ENCODE measurements at regions not wholly inside any gene's neighbourhood (a gene's known extent, or its start where the extent isn't known, plus 50 kb on each side); places are given as distances from the start of the nearest gene placed in this dataset.
"Not testable (repeated sequence)": the region's sequence is repeated elsewhere in the genome, so short reads cannot be mapped to it uniquely, and the experiment has no call there.

- no peak for DNase-seq (ENCODE audit: insufficient read length, low spot score)
- no peak for FAIRE-seq
Measured at GRCh38 chr7:17396692-17397091, 98.2 kb downstream of the AHR start.

- DNase-seq (ENCODE audit: insufficient read length, low spot score) (no peak), FAIRE-seq (no peak)
Measured at GRCh38 chr7:17401791-17402627, 103.6 kb downstream of the AHR start.

GRCh38 chr7:17402628-17403278 is 104.3 kb downstream of the AHR start:
- DNase-seq (ENCODE audit: insufficient read length, low spot score) = no peak
- FAIRE-seq = peak; percentile 93

- FAIRE-seq = no peak
- DNase-seq (ENCODE audit: insufficient read length, low spot score) = no peak
Measured at GRCh38 chr7:17404006-17404405, 105.6 kb downstream of the AHR start.

- no peak for DNase-seq (ENCODE audit: insufficient read length, low spot score)
- no peak for FAIRE-seq
Measured at GRCh38 chr7:17405786-17406185, 107.3 kb downstream of the AHR start.

GRCh38 chr7:17406738-17407137 is 108.3 kb downstream of the AHR start:
- no peak for DNase-seq (ENCODE audit: insufficient read length, low spot score)
- no peak for FAIRE-seq

- DNase-seq (ENCODE audit: insufficient read length, low spot score) = no peak
- FAIRE-seq = no peak
Measured at GRCh38 chr7:17407229-17407628, 108.8 kb downstream of the AHR start.

GRCh38 chr7:17408245-17408903 is 109.9 kb downstream of the AHR start:
- FAIRE-seq = peak; percentile 53
- no peak for DNase-seq (ENCODE audit: insufficient read length, low spot score)

GRCh38 chr7:17408904-17409290 is 110.4 kb downstream of the AHR start:
- DNase-seq (ENCODE audit: insufficient read length, low spot score) = no peak
- FAIRE-seq = no peak

- DNase-seq (ENCODE audit: insufficient read length, low spot score) (no peak), FAIRE-seq (peak; percentile 69)
Measured at GRCh38 chr7:17411922-17412321, 113.5 kb downstream of the AHR start.

- FAIRE-seq (peak; percentile 11), DNase-seq (ENCODE audit: insufficient read length, low spot score) (no peak)
Measured at GRCh38 chr7:17412883-17413282, 114.4 kb downstream of the AHR start.

- no peak for FAIRE-seq
Measured at GRCh38 chr7:17415955-17416354, 117.5 kb downstream of the AHR start.

GRCh38 chr7:17420308-17421015 is 122.0 kb downstream of the AHR start:
- not testable (repeated sequence) for DNase-seq (ENCODE audit: insufficient read length, low spot score); FAIRE-seq

More at GRCh38 chr7:17415955-17416354, 117.5 kb downstream of the AHR start:
- DNase-seq (ENCODE audit: insufficient read length, low spot score) = no peak

- FAIRE-seq (peak; percentile 26), DNase-seq (ENCODE audit: insufficient read length, low spot score) (no peak)
Measured at GRCh38 chr7:17421941-17422340, 123.5 kb downstream of the AHR start.

- DNase-seq (ENCODE audit: insufficient read length, low spot score) (no peak), FAIRE-seq (no peak)
Measured at GRCh38 chr7:17422966-17423365, 124.5 kb downstream of the AHR start.

- FAIRE-seq (no peak), DNase-seq (ENCODE audit: insufficient read length, low spot score) (no peak)
Measured at GRCh38 chr7:17427924-17428323, 129.5 kb downstream of the AHR start.

GRCh38 chr7:17429579-17429978 is 131.1 kb downstream of the AHR start:
- no peak for FAIRE-seq
- no peak for DNase-seq (ENCODE audit: insufficient read length, low spot score)

- DNase-seq (ENCODE audit: insufficient read length, low spot score) (no peak), FAIRE-seq (no peak)
Measured at GRCh38 chr7:17432793-17433192, 134.3 kb downstream of the AHR start.

- no peak for FAIRE-seq
- no peak for DNase-seq (ENCODE audit: insufficient read length, low spot score)
Measured at GRCh38 chr7:17434191-17434590, 135.7 kb downstream of the AHR start.

- DNase-seq (ENCODE audit: insufficient read length, low spot score) = no peak
- FAIRE-seq = no peak
Measured at GRCh38 chr7:17434841-17435692, 136.6 kb downstream of the AHR start.

All from GM19239 (cell line).